ENCODE measurements at regions not wholly inside any gene's neighbourhood (a gene's known extent, or its start where the extent isn't known, plus 50 kb on each side); places are given as distances from the start of the nearest gene placed in this dataset.

DNA sequence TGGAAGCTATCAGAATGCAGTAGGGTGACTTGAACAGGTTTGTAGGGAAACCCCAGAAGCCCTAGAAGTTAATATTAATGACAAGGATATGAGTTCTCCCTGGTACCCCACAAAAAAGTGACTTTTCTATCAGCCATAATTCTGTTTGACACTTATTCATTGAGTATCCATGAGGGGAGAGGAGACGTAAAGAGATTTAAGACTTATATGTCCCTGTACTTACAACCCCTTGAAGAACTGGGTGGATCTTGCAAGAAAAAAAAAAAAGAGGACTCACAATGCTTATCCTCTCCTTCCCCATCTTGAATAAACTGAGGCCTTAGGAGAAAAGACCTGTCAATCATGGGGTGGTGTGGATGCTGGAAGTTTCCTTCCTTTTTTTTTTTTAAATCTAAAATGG, 203.5 kb downstream of the CBLN1 start:
- DNase-seq (ENCODE audit: low spot score): no peak

- DNase-seq (ENCODE audit: low spot score): no peak
These were observed 205.9 kb downstream of the CBLN1 start for GRCh38 chr16:49075709-49076108.

- DNase-seq (ENCODE audit: low spot score): no peak
These were observed 213.4 kb downstream of the CBLN1 start for GRCh38 chr16:49068224-49068623.

DNA sequence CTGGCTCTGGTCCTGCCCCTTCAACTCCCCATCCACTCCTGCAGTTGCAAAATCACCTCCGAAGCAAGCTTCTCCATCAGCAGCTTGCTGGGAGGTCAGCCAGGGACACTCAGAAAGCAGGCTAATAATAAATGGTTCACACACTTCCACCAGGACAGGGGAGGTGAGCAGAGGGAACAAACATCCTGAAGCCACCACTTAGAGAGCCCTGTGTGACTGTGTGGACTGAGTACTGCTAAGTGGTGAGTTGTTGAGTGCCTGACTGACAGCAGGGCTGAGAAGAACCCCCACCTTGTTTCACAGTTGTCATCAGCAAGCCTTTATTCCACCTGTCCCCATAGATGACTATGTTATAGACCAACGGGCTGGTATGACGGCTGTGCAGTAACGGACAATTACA, 213.9 kb downstream of the CBLN1 start:
- DNase-seq (ENCODE audit: low spot score): no peak

- DNase-seq (ENCODE audit: low spot score): no peak
These were observed 220.4 kb downstream of the CBLN1 start for GRCh38 chr16:49061137-49061714.

- no peak for DNase-seq (ENCODE audit: low spot score)
These were observed 220.9 kb downstream of the CBLN1 start for GRCh38 chr16:49060728-49061127.

GRCh38 chr16:49058382-49058781, 223.3 kb downstream of the CBLN1 start:
- no peak for DNase-seq (ENCODE audit: low spot score)

GRCh38 chr16:49057936-49058335, 223.7 kb downstream of the CBLN1 start:
- no peak for DNase-seq (ENCODE audit: low spot score)

- no peak for DNase-seq (ENCODE audit: low spot score)
These were observed 224.2 kb downstream of the CBLN1 start for GRCh38 chr16:49057391-49057790.

DNA sequence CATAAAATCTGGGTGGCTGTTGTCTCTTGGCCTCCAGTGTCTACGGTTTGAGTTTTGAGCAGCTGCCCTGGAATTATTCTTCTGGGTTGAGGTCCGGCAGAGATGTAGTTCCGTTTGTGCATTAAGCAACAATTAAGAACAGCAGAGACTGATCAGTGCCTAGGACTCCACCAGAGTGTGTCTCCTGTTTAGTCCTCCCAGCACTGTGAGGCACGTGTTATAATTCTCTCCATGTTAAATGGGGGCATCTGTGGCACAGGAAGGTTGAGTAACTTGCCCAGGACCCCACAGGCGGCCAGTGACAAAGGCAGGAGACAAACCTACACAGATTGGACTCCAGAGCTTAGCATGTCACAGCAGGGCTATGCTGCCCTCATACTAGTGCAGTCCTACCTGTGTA, 225.1 kb downstream of the CBLN1 start:
- DNase-seq (ENCODE audit: low spot score): no peak

GRCh38 chr16:49055824-49056545, 225.7 kb downstream of the CBLN1 start:
- no peak for DNase-seq (ENCODE audit: low spot score)

DNA sequence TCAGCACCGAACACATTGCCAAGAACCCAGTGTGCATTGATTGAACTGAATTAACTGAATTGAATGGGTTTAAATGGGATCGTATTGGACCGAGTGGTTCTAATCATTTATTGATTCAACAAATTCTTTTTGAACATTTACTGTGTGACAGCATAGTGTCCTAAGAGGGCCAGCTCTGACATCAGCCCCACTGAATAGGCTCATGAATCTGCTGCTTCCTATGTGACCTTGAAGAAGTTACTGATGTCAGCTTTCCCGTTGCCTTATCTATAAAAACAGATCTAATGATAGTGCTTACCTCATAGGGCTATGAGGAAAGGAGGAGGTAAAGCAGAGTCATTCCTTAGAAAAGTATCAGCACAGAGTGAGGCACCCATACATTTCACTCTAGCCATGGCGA, 226.3 kb downstream of the CBLN1 start:
- no peak for DNase-seq (ENCODE audit: low spot score)

- DNase-seq (ENCODE audit: low spot score): no peak
These were observed 227.0 kb downstream of the CBLN1 start for GRCh38 chr16:49054606-49055005.

- no peak for DNase-seq (ENCODE audit: low spot score)
These were observed 228.8 kb downstream of the CBLN1 start for GRCh38 chr16:49052846-49053245.

DNA sequence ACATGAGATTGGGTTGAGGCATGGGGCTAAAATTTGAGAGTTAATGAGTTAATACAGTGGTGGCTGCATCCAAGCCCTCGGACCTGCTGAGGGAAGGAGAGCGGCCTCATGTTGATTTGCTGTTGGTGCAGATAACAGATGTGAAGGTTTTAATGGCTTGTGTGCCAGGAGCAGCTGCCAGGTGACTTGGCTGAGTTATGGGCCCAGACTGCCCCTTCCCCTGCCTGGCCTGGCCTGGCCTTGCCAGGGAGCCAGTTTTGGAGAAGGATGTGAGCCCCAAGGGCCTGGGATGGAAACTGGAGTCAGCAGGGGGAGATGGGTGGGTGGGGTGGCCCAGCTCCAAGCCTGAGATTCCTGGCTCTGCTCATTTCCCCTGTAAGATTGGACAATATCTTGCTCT, 230.1 kb downstream of the CBLN1 start:
- no peak for DNase-seq (ENCODE audit: low spot score)

- DNase-seq (ENCODE audit: low spot score): no peak
These were observed 231.0 kb downstream of the CBLN1 start for GRCh38 chr16:49050607-49051006.

DNA sequence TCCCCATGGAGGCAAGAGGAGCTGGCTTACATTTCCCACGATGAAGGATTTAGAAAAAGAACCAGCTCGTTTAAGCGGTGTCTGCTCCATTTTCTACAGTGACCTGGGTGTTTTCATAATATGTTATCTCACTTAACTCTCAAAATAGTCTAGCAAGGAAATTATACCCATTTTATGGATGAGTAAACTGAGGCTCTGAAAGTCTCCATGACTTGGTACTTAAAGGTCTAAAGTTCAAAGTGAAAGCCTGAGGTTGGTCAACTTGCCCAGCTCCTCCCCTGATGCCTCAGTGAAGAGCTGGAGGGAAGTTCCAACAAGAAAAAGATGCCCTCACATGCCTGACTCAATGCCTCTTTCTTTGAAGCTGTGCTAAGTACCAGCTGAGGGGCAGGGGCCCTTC, 232.0 kb downstream of the CBLN1 start:
- no peak for DNase-seq (ENCODE audit: low spot score)

DNA sequence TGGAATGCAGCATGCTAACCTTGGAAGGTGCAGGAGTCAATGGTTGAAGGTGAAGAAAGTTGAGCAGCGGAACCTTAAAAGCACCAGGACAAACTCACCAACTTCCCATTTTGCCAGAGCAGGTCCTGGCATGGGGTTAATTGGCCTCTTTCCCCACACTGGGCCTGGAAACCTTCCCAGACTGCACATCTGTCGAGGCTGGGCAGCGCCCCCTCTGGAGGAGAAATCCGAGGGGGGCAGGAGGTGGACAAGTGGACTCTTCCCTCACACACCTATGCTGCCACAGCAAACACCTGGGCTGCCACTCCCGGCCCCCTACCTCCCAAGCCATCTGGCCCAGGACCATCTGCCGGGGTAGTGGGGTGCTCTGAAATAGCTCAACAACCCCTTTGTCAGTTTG, 232.4 kb downstream of the CBLN1 start:
- no peak for DNase-seq (ENCODE audit: low spot score)

- no peak for DNase-seq (ENCODE audit: low spot score)
These were observed 233.1 kb downstream of the CBLN1 start for GRCh38 chr16:49048557-49048956.

GRCh38 chr16:49036126-49036525, 245.5 kb downstream of the CBLN1 start:
- no peak for DNase-seq (ENCODE audit: low spot score)

DNA sequence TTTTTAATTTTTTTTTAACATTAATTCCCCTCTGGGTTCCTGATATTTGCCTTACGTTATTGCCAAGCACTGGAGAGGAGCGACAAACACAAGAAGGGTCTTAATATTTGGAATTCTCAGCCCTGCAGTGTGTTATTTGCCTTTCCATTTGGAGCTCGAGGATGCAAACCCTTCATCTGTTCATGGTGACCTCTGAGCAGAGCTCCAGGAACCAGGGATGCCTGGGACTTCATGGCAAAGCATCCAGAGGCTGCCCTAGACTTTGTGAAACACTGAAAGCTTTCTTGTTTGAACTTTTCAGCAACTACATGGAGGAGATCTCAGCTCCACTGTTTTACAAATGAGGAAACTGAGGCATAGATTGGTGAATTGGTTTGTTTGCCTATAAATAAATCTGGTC, 254.2 kb downstream of the CBLN1 start:
- no peak for DNase-seq (ENCODE audit: low spot score)

- DNase-seq (ENCODE audit: low spot score): no peak
These were observed 255.0 kb downstream of the CBLN1 start for GRCh38 chr16:49026566-49027181.

GRCh38 chr16:49024896-49025295, 256.7 kb downstream of the CBLN1 start:
- no peak for DNase-seq (ENCODE audit: low spot score)

- no peak for DNase-seq (ENCODE audit: low spot score)
These were observed 257.6 kb downstream of the CBLN1 start for GRCh38 chr16:49024016-49024415.
